ENCODE measurements at regions not wholly inside any gene's neighbourhood (a gene's known extent, or its start where the extent isn't known, plus 50 kb on each side); places are given as distances from the start of the nearest gene placed in this dataset.

DNA sequence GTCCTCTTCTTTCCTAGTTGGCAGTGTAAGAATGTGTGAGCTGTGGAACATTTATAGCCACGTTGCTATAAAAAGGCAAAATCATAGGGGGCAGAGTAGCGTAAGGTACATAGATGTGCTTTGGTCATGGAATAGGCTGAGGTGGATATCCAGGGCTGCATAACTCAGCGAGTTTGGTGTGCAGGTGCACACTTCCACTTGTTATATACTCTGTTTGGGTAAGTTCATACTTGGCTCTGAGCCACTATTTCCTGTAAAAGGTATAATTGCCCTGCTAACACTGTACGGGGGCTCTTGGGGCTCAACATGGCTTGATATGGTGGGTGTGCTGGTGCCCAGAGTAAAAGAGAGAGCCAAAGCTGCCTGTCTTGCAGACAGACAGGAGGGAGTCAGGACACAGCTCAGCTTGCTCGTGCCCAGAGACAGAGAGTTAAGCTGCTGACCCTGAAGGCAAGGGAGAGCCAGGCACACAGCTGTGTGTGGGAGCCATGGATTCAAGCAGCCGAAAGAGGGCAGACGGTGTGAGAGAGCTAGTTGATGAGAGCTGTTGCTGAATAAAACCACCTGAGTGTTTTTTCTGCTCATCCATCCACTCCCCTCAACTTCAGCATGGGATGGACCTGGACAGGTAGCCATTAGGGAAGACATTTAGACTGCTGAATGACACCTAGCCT lies 126.7 kb downstream of the DKK1 start:
- no peak for DNase-seq (ENCODE audit: low read depth, low spot score)

DNA sequence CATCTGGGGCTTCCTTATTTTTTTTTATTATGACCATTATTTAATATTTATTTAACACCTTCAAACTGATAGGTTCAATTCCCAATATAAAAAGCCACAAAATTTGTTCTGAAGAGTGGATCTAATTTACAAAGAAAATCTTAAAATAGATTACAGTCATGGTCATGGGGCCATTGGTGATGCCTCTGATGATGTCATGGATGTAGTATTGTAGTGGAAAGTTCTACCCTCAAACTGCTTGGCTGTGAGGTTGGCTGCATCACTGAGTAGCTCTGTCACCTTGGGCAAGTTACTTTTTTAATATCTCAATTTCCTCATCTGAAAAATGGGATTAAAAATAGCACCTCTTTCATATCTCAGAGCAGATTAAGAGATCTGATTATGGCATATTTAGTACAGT lies 128.5 kb downstream of the DKK1 start:
- peak; percentile 36 for DNase-seq (ENCODE audit: low read depth, low spot score)

GRCh38 chr10:52443419-52444388 lies 129.6 kb downstream of the DKK1 start:
- peak; percentile 82 for DNase-seq (ENCODE audit: low read depth, low spot score)

DNA sequence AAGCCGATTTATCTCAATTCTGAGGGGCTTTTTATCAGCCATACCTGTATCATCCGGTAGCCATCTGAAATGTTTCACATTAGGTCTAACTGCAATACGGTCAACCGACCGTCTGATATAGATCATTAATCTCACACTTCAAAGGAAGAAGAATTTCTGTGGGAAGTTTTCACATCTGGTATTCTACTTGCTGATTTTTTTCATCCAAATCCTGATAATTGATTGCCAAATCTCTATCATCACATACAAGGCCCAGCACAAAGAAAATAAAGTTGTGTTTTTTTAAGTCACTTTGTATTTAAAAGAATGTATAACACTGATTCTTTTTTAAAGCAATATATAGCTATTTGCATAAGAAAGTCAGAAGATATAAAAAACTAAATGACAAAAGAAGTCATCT lies 132.3 kb downstream of the DKK1 start:
- DNase-seq (ENCODE audit: low read depth, low spot score), result no peak

GRCh38 chr10:52447931-52448353 lies 133.9 kb downstream of the DKK1 start:
- DNase-seq (ENCODE audit: low read depth, low spot score), result no peak

GRCh38 chr10:52450762-52451291 lies 136.7 kb downstream of the DKK1 start:
- no peak for DNase-seq (ENCODE audit: low read depth, low spot score)

DNA sequence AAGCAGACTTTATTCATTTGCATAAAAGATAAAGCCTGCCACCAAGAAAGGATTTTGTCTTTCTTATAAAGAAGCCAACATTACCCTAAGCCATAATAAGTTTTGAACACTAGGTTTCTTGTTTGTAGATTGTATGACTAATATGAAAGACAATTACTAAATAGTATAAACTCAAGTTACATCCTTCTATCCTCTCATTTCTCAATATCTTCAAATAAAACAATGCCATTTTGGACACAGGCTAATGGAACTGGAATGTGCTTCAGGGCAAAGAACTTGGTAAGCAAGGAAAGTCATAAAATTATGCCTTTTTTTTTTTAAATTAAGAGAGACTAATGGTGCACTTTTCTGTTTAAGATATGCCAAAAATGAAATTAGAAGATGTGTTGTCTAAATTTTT lies 137.7 kb downstream of the DKK1 start:
- DNase-seq (ENCODE audit: low read depth, low spot score), result no peak

- DNase-seq (ENCODE audit: low read depth, low spot score), result no peak
Measured at GRCh38 chr10:52452600-52453493, 138.8 kb downstream of the DKK1 start.

- no peak for DNase-seq (ENCODE audit: low read depth, low spot score)
Measured at GRCh38 chr10:52453501-52453900, 139.4 kb downstream of the DKK1 start.

DNA sequence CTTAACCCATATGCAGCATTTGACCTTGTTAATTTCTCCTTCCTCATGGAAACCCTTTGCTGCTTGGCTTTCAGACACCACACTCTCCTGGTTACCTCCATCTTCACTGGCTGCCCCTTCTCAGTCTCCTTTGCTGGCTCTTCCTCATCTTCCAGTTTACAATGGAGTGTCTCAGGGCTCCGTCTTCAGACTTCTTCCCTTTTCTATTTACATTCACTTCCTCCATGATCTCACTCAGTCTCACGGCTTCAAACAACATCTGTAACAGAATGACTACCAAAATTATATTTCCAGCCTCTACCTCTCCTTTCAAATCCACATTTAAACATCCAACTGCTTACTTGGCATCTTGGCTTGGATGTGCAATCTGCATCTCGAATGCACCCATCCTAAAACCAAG lies 140.4 kb downstream of the DKK1 start:
- no peak for DNase-seq (ENCODE audit: low read depth, low spot score)

- peak; percentile 54 for DNase-seq (ENCODE audit: low read depth, low spot score)
Measured at GRCh38 chr10:52455098-52455497, 141.0 kb downstream of the DKK1 start.

DNA sequence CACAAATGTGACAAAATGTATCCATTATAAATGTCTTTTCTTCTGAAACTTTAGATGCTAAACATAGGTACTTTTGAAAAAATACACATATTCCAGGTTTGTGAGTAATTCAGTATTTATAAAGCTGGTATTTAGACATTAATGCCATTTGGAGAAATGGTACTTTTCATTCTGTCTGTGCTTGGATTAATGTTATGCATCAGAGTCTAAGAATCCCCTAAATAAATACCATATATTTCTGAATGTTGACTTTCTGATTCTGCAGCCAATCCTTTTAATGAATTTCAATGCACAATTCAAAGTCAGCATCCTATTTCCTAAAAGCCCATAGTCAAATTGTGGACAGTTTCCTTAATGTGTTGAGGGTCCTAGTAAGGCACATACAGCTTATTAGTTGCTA lies 145.0 kb downstream of the DKK1 start:
- no peak for DNase-seq (ENCODE audit: low read depth, low spot score)

- no peak for DNase-seq (ENCODE audit: low read depth, low spot score)
Measured at GRCh38 chr10:52463826-52464225, 149.7 kb downstream of the DKK1 start.

GRCh38 chr10:52464368-52465124 lies 150.5 kb downstream of the DKK1 start:
- DNase-seq (ENCODE audit: low read depth, low spot score), result no peak

DNA sequence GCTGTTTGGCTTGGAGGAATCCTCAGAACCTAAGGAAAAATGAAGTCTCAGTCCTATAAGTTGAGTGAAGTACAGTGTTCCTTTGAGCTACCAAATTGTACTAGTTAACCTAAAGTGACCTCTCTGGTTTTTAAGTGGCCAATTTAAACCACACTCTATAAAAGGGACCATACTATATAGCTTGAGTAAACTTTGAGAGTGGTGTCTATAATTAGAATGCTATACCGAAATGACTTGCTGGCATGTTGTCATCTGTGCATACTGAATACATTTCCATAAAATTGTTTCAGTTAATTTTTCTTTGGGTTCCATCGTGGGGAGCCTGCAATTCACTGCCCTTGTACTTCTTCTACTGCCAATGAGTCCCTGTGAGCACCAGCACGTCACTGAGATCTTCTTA lies 151.1 kb downstream of the DKK1 start:
- no peak for DNase-seq (ENCODE audit: low read depth, low spot score)

DNA sequence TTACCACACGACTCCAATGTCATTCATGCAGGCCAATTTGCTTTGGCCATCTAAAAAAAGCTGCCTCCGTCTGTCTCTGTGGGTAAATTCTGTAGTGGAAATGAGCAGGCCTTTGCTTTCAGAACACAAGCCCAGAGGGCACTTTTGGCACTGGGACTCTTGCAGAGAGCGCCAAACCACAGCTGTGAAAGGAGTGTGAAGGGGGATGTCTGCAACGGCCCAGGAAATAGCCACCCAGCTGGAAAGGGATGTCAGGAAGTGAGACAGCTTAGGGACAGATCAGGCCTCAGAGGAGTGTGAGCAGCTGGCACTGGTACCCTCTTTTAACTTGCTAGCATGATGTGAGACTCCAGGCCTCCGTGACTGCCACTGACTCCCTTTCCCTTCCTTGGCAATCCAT lies 152.4 kb downstream of the DKK1 start:
- DNase-seq (ENCODE audit: low read depth, low spot score), result peak; percentile 49

DNA sequence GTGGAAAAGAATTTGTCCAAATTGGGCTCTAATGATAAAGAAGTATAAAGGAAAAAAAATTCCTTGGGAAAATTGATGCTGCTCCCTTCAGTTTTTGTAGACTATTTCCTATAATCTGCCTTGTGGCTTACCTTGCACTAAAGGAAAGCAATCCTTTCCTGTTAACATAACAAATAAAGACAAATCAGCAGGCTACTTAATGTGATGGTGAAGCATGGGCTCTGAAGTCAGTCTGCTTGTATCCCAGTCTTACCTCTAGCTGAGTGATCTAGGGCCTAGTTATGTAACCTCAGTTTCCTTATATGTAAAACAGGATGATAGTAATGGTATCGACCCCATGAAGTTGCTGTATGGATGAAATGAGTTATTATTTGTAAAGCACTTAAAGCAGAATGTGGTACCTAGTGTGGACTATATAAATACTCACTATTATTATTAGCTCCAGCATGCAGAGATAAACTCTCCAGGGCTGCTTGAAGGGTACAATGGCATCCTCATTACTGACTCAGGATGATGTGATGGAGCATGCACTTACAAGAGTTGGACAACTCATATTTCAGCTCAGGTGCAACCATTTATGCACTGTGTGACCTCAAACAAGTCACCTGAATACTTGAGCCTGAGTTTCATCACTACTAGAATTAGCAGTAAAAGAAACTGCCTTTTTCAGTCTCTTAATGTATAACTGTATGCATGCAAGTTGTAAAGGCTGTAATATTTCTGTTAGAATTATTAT lies 156.1 kb downstream of the DKK1 start:
- DNase-seq (ENCODE audit: low read depth, low spot score), result no peak

DNA sequence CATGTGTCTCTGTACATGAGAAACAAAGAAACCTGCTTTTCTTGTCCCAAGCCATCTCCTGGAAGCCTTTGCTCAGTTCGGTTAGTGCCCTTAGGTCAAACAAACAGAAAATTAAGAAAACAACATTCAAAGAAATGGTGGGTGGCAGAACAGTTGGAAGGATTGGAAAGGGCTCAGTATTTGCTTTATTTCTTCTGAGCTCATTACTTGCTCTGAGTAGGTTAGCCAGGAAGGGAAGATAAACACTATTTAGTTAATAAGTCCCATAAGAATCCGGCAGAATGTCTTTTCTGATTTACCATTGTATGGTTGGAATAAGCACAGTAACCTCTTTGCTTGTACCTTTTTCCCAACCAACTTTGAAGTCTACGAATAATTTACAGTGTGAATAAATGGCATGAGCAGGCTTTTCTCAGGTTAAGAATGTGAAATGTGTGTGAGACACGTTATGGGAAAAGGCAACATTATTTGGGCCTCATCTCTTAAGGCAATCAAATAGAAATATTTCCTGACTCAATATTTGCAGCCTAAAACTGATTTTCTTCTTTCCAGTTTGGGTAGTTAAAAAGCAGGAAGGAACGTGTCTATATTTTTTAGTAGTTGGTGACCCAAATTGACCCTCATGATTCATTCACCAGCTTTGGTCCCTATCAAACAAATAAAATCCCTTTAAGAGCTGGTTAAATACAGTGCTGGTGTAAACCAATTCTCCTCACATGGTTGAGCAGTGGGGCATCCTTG lies 158.5 kb downstream of the DKK1 start:
- DNase-seq (ENCODE audit: low read depth, low spot score), result no peak

DNA sequence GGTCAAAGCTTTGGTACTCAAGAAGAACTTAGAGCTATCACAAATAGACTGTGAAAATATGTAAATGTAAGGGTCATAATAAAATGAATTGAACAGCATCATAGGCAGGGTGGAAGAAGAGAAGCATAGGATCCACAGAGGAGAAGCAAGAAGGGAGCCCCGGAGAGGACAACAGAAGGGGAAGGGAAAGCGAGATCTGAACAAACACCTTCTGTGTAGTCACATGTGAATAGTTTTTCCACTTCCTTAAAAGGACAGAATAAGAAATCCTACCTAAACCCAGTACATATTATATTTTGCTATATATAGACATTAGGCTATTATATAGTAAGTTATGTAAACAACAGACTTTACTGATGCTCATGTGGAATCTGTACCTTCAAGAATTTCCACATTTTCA lies 160.2 kb downstream of the DKK1 start:
- no peak for DNase-seq (ENCODE audit: low read depth, low spot score)

DNA sequence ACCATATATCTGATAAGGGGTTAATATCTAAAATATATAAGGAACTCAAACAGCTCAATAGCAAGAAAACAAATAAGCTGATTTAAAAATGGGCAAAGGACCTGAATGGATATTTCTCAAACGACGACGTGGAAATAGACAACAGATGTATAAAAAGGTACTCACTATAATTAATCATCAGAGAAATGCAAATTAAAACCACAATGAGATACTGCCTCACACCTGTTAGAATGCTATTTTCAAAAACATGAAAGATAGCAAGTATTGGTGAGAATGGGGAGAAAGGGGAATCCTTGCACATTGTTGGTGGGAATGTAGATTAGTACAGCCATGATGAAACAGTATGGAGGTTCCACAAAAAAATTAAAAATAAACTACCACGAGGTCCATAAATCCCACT lies 163.2 kb downstream of the DKK1 start:
- DNase-seq (ENCODE audit: low read depth, low spot score), result no peak
